RWPE1 (cell line): ENCODE measurements at regions not wholly inside any gene's neighbourhood (a gene's known extent, or its start where the extent isn't known, plus 50 kb on each side); places are given as distances from the start of the nearest gene placed in this dataset.

ENCODE experiments used
- CTCF ChIA-PET: fragments of 350-600 bp; sonication (Branson Sonifier 250); formaldehyde crosslinking; extraction: SDS; loops from one replicate; lab custom pipeline; 2021; lab: Yijun Ruan, JAX
- POLR2A ChIA-PET: fragments of 400-600 bp; formaldehyde crosslinking; extraction: SDS; loops from one replicate; lab custom pipeline; 2020; ENCODE audit warnings: antibody characterized with exemption; ENCODE audit not compliant: low non-redundant PET; lab: Yijun Ruan, JAX
- DNase-seq: peaks from one replicate; pipeline ENCODE4 v3.0.0; 2012; ENCODE audit warnings: low spot score
- H3K27ac ChIP-seq: fragments of 450-650 bp; 2 replicates; pipeline ENCODE4 v1.5.1; 2017
- CTCF ChIP-seq: fragments of 450-650 bp; conservative IDR thresholded peaks from 2 replicates; pipeline ENCODE4 v1.5.1; 2017; ENCODE audit warnings: low read depth, mild to moderate bottlenecking

- no peak for DNase-seq
- ChIA-PET POLR2A (no interaction called here), CTCF (interaction anchor here (0.7 to 1.2 kb wide), 2 partner anchors 40 to 1127 kb away, joined by 3 read pairs; no protein-coding TSS in a partner anchor)
- no peak for TF ChIP-seq CTCF
- no peak overlapping the region for H3K27ac ChIP-seq
Observed at GRCh38 chr21:17964716-17965115, 145.6 kb upstream of the C21orf91 start.

GRCh38 chr21:17964199-17964598, 145.0 kb upstream of the C21orf91 start:
- H3K27ac ChIP-seq = no peak overlapping the region
- no peak for DNase-seq
- CTCF ChIA-PET = interaction anchor here (0.6 kb wide), 1 partner anchor 231 kb away, joined by 4 read pairs; no protein-coding TSS in a partner anchor
- POLR2A ChIA-PET = no interaction called here
- no peak for TF ChIP-seq CTCF

GRCh38 chr21:17950591-17950990, 131.4 kb upstream of the C21orf91 start:
- no peak for TF ChIP-seq CTCF
- H3K27ac ChIP-seq = no peak overlapping the region
- no peak for DNase-seq
- ChIA-PET CTCF (interaction anchor here (0.9 kb wide), 1 partner anchor 20 kb away, joined by 4 read pairs; no protein-coding TSS in a partner anchor), POLR2A (no interaction called here)

GRCh38 chr21:17949421-17949820, 130.3 kb upstream of the C21orf91 start:
- TF ChIP-seq CTCF = no peak
- CTCF ChIA-PET = interaction anchor here (0.9 kb wide), 1 partner anchor 19 kb away, joined by 4 read pairs; no protein-coding TSS in a partner anchor
- H3K27ac ChIP-seq = no peak overlapping the region
- POLR2A ChIA-PET = no interaction called here
- DNase-seq = no peak

- no peak overlapping the region for H3K27ac ChIP-seq
- CTCF ChIA-PET = no interaction called here
- no peak for TF ChIP-seq CTCF
- no peak for DNase-seq
- POLR2A ChIA-PET = no interaction called here
Observed at GRCh38 chr21:17947531-17947930, 128.4 kb upstream of the C21orf91 start.

- H3K27ac ChIP-seq = no peak overlapping the region
- ChIA-PET POLR2A (no interaction called here), CTCF (interaction anchor here (0.6 to 0.9 kb wide), 2 partner anchors 19 to 281 kb away, joined by 3 to 4 read pairs; no protein-coding TSS in a partner anchor)
- DNase-seq = no peak
- TF ChIP-seq CTCF = no peak
Observed at GRCh38 chr21:17931080-17931479, 111.9 kb upstream of the C21orf91 start.
